HEK293 (cell line): ENCODE measurements at regions not wholly inside any gene's neighbourhood (a gene's known extent, or its start where the extent isn't known, plus 50 kb on each side); places are given as distances from the start of the nearest gene placed in this dataset.

Experiments
- CTCF ChIA-PET: fragments of 350-600 bp; formaldehyde crosslinking; extraction: SDS; loops from one replicate; lab custom pipeline; 2021; ENCODE audit warnings: antibody characterized with exemption; lab: Yijun Ruan, JAX
- POLR2A ChIA-PET: fragments of 300-600 bp; formaldehyde crosslinking; extraction: SDS; loops from one replicate; lab custom pipeline; 2020; ENCODE audit warnings: antibody characterized with exemption, inconsistent platforms; lab: Yijun Ruan, JAX
- H3K27ac ChIP-seq: fragments of 200-500 bp; sonication (Bioruptor generic); 2 replicates; pipeline ENCODE4 v1.5.1; 2014; ENCODE audit warnings: low read depth, low read length, control low read depth, inconsistent platforms; ENCODE audit errors: extremely low read depth
- H3K36me3 ChIP-seq, 2 experiments: fragments of 200-500 bp in 1 of 2; sonication (Bioruptor generic) in 1 of 2; 1 replicate in 1 of 2; 2 replicates in 1 of 2; pipeline ENCODE4 v1.5.1; 2014 to 2017; ENCODE audit warnings: inconsistent platforms in 2 of 2, low read length in 2 of 2; ENCODE audit not compliant: control insufficient read depth in 2 of 2, insufficient read depth in 1 of 2
- H3K4me1 ChIP-seq: fragments of 200-500 bp; sonication (Bioruptor generic); 2 replicates; pipeline ENCODE4 v1.5.1; 2014; ENCODE audit warnings: mild to moderate bottlenecking, low read length, inconsistent platforms; ENCODE audit not compliant: control insufficient read depth, insufficient read depth
- H3K4me3 ChIP-seq: 2 replicates; pipeline ENCODE4 v1.5.1; 2011; ENCODE audit warnings: low read depth, mild to moderate bottlenecking, control low read depth, low read length, moderate library complexity
- H3K9me3 ChIP-seq: fragments of 200-500 bp; sonication (Bioruptor generic); 2 replicates; pipeline ENCODE4 v1.5.1; 2014; ENCODE audit warnings: low read depth, low read length, inconsistent platforms; ENCODE audit not compliant: control insufficient read depth, insufficient read depth
- BCL11A ChIP-seq: fragments of 450-650 bp; formaldehyde crosslinking; IDR thresholded peaks from 2 replicates; pipeline ENCODE4 v1.5.1; 2016; ENCODE audit warnings: low read depth, missing biosample characterization, missing genetic modification characterization
- FEZF1 ChIP-seq: fragments of 450-650 bp; formaldehyde crosslinking; IDR thresholded peaks from 2 replicates; pipeline ENCODE4 v1.5.1; 2016; ENCODE audit warnings: missing biosample characterization, missing genetic modification characterization
- GLIS2 ChIP-seq: fragments of 450-650 bp; formaldehyde crosslinking; IDR thresholded peaks from 2 replicates; pipeline ENCODE4 v1.5.1; 2016; ENCODE audit warnings: missing biosample characterization, missing genetic modification characterization
- YY1 ChIP-seq: fragments of 450-650 bp; formaldehyde crosslinking; IDR thresholded peaks from 2 replicates; pipeline ENCODE4 v1.5.1; 2018; ENCODE audit warnings: missing biosample characterization, missing genetic modification characterization
- ZNF10 ChIP-seq: fragments of 450-650 bp; formaldehyde crosslinking; IDR thresholded peaks from 2 replicates; pipeline ENCODE4 v1.5.1; 2017; ENCODE audit warnings: missing biosample characterization, missing genetic modification characterization
- ZNF155 ChIP-seq: fragments of 450-650 bp; formaldehyde crosslinking; IDR thresholded peaks from 2 replicates; pipeline ENCODE4 v1.5.1; 2016; ENCODE audit warnings: missing biosample characterization, missing genetic modification characterization
- ZNF473 ChIP-seq: fragments of 450-650 bp; formaldehyde crosslinking; IDR thresholded peaks from 2 replicates; pipeline ENCODE4 v1.5.1; 2017; ENCODE audit warnings: missing biosample characterization, missing genetic modification characterization
- ZNF518A ChIP-seq: fragments of 450-650 bp; formaldehyde crosslinking; conservative IDR thresholded peaks from 2 replicates; pipeline ENCODE4 v1.5.1; 2016; ENCODE audit warnings: low read depth, missing biosample characterization, missing genetic modification characterization
- ZNF544 ChIP-seq: fragments of 450-650 bp; formaldehyde crosslinking; IDR thresholded peaks from 2 replicates; pipeline ENCODE4 v1.5.0; 2017; ENCODE audit warnings: missing biosample characterization, missing genetic modification characterization
- ZNF629 ChIP-seq: fragments of 450-650 bp; formaldehyde crosslinking; IDR thresholded peaks from 2 replicates; pipeline ENCODE4 v1.5.1; 2017; ENCODE audit warnings: missing biosample characterization, missing genetic modification characterization
- ZNF645 ChIP-seq: fragments of 450-650 bp; formaldehyde crosslinking; IDR thresholded peaks from 2 replicates; pipeline ENCODE4; 2016; ENCODE audit warnings: missing biosample characterization, missing genetic modification characterization
- ZNF701 ChIP-seq: fragments of 450-650 bp; formaldehyde crosslinking; IDR thresholded peaks from 2 replicates; pipeline ENCODE4 v1.5.1; 2016; ENCODE audit warnings: missing biosample characterization, missing genetic modification characterization
- ZSCAN30 ChIP-seq: fragments of 450-650 bp; IDR thresholded peaks from 2 replicates; pipeline ENCODE4 v1.5.1; 2018; ENCODE audit warnings: missing biosample characterization, mild to moderate bottlenecking, missing genetic modification characterization, moderate library complexity
- TF ChIP-seq, protein P1 (sequence below): fragments of 450-650 bp; formaldehyde crosslinking; IDR thresholded peaks from 2 replicates; pipeline ENCODE4 v1.5.1; 2017; ENCODE audit warnings: missing biosample characterization, missing genetic modification characterization
- TF ChIP-seq, protein P2 (sequence below): fragments of 450-650 bp; formaldehyde crosslinking; IDR thresholded peaks from 2 replicates; pipeline ENCODE4 v1.5.1; 2016; ENCODE audit warnings: missing biosample characterization, missing genetic modification characterization
- TF ChIP-seq, protein P3 (sequence below): fragments of 450-650 bp; formaldehyde crosslinking; IDR thresholded peaks from 2 replicates; pipeline ENCODE4 v1.5.1; 2016; ENCODE audit warnings: missing biosample characterization, missing genetic modification characterization
- TF ChIP-seq, protein P4 (sequence below): fragments of 450-650 bp; formaldehyde crosslinking; IDR thresholded peaks from 2 replicates; pipeline ENCODE4 v1.5.1; 2017; ENCODE audit warnings: missing biosample characterization, missing genetic modification characterization
- TF ChIP-seq, protein P5 (sequence below): sonication (generic); formaldehyde crosslinking; IDR thresholded peaks from 2 replicates; pipeline ENCODE4 v1.8.1; 2022; ENCODE audit warnings: mild to moderate bottlenecking, moderate library complexity, missing genetic modification reagents
- TF ChIP-seq, protein P6 (sequence below): fragments of 450-650 bp; formaldehyde crosslinking; IDR thresholded peaks from 2 replicates; pipeline ENCODE4 v1.5.0; 2017; ENCODE audit warnings: missing biosample characterization, missing genetic modification characterization, borderline replicate concordance

DNA sequence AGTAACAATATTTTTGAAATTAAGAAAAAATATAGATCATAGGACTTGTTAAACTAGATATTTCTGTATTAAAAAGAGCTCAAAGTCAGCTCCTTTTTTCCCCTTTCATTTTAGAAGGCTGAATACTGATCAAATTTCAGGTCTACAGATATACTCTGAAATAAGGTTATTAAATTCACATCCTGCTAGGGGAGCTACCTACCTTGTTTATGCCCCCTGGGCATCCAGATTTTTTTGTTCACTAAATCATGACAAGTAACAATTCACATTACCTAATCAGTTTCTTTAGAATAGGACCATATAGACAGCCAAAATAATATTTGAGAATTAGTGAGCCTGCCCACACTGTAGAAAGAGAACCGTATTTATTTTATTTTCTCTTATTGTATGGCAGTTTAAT lies 276.2 kb downstream of the USP25 start:
- POLR2A ChIA-PET, result no interaction called here

DNA sequence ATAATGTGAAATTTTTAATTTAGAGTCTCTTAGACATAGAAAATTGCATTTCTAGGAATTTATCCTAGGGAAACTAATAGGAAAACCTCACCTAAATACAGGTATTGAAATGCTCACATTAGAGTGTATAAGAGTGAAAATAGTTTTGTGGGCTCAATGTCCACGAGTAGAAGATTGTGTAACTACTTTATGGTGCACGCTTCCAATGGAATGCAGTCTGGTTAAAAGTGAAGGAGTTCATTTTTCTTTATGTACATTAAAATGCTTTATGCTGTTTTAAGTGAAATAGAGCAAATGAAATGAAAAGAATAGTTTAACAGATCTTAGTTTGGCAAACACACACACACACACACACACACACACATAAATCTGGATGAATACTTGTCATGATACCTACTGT lies 278.2 kb downstream of the USP25 start:
- POLR2A ChIA-PET, result no interaction called here
- no peaks in the 10 kb centered on the region for H3K9me3 ChIP-seq
- no peaks in the 10 kb centered on the region for H3K36me3 ChIP-seq
- no peak overlapping the region for H3K27ac ChIP-seq
- CTCF ChIA-PET, result no interaction called here
- H3K4me3 ChIP-seq, result no peak overlapping the region
- H3K4me1 ChIP-seq, result no peaks in the 10 kb centered on the region
- TF ChIP-seq ZSCAN30 (tag by site-specific recombination) (no peak), ZNF518A (tag by site-specific recombination) (no peak), ZNF473 (tag by site-specific recombination) (no peak), YY1 (tag by site-specific recombination) (no peak)
- TF ChIP-seq, protein P1, sequence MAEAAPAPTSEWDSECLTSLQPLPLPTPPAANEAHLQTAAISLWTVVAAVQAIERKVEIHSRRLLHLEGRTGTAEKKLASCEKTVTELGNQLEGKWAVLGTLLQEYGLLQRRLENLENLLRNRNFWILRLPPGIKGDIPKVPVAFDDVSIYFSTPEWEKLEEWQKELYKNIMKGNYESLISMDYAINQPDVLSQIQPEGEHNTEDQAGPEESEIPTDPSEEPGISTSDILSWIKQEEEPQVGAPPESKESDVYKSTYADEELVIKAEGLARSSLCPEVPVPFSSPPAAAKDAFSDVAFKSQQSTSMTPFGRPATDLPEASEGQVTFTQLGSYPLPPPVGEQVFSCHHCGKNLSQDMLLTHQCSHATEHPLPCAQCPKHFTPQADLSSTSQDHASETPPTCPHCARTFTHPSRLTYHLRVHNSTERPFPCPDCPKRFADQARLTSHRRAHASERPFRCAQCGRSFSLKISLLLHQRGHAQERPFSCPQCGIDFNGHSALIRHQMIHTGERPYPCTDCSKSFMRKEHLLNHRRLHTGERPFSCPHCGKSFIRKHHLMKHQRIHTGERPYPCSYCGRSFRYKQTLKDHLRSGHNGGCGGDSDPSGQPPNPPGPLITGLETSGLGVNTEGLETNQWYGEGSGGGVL (tag by site-specific recombination), result no peak
- TF ChIP-seq, protein P2, sequence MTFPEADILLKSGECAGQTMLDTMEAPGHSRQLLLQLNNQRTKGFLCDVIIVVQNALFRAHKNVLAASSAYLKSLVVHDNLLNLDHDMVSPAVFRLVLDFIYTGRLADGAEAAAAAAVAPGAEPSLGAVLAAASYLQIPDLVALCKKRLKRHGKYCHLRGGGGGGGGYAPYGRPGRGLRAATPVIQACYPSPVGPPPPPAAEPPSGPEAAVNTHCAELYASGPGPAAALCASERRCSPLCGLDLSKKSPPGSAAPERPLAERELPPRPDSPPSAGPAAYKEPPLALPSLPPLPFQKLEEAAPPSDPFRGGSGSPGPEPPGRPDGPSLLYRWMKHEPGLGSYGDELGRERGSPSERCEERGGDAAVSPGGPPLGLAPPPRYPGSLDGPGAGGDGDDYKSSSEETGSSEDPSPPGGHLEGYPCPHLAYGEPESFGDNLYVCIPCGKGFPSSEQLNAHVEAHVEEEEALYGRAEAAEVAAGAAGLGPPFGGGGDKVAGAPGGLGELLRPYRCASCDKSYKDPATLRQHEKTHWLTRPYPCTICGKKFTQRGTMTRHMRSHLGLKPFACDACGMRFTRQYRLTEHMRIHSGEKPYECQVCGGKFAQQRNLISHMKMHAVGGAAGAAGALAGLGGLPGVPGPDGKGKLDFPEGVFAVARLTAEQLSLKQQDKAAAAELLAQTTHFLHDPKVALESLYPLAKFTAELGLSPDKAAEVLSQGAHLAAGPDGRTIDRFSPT (tag by site-specific recombination), result no peak

More for the DNA sequence above, 276.2 kb downstream of the USP25 start:
- Histone ChIP-seq H3K4me1 (no peaks in the 10 kb centered on the region), H3K9me3 (no peaks in the 10 kb centered on the region), H3K4me3 (no peak overlapping the region), H3K27ac (no peak overlapping the region), H3K36me3 (no peaks in the 10 kb centered on the region)
- CTCF ChIA-PET, result interaction anchor here (0.5 to 1.4 kb wide), 4 partner anchors 186 to 624 kb away, joined by 3 read pairs; no protein-coding TSS in a partner anchor
- TF ChIP-seq, protein P3, sequence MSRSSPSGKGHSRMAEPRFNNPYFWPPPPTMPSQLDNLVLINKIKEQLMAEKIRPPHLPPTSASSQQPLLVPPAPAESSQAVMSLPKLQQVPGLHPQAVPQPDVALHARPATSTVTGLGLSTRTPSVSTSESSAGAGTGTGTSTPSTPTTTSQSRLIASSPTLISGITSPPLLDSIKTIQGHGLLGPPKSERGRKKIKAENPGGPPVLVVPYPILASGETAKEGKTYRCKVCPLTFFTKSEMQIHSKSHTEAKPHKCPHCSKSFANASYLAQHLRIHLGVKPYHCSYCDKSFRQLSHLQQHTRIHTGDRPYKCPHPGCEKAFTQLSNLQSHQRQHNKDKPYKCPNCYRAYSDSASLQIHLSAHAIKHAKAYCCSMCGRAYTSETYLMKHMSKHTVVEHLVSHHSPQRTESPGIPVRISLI (tag by site-specific recombination), result no peak
- TF ChIP-seq GLIS2 (tag by site-specific recombination) (no peak), ZNF629 (tag by site-specific recombination) (no peak), ZNF701 (tag by site-specific recombination) (no peak), ZNF10 (tag by site-specific recombination) (no peak), FEZF1 (no peak), ZNF155 (tag by site-specific recombination) (no peak), ZNF645 (tag by site-specific recombination) (no peak), ZNF544 (no peak), BCL11A (tag by site-specific recombination) (no peak)
- TF ChIP-seq, protein P4, sequence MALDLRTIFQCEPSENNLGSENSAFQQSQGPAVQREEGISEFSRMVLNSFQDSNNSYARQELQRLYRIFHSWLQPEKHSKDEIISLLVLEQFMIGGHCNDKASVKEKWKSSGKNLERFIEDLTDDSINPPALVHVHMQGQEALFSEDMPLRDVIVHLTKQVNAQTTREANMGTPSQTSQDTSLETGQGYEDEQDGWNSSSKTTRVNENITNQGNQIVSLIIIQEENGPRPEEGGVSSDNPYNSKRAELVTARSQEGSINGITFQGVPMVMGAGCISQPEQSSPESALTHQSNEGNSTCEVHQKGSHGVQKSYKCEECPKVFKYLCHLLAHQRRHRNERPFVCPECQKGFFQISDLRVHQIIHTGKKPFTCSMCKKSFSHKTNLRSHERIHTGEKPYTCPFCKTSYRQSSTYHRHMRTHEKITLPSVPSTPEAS (tag by site-specific recombination), result no peak
- TF ChIP-seq, protein P5, sequence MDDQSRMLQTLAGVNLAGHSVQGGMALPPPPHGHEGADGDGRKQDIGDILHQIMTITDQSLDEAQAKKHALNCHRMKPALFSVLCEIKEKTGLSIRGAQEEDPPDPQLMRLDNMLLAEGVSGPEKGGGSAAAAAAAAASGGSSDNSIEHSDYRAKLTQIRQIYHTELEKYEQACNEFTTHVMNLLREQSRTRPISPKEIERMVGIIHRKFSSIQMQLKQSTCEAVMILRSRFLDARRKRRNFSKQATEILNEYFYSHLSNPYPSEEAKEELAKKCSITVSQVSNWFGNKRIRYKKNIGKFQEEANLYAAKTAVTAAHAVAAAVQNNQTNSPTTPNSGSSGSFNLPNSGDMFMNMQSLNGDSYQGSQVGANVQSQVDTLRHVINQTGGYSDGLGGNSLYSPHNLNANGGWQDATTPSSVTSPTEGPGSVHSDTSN (CRISPR knock-in tag), result no peak
- TF ChIP-seq, protein P6, sequence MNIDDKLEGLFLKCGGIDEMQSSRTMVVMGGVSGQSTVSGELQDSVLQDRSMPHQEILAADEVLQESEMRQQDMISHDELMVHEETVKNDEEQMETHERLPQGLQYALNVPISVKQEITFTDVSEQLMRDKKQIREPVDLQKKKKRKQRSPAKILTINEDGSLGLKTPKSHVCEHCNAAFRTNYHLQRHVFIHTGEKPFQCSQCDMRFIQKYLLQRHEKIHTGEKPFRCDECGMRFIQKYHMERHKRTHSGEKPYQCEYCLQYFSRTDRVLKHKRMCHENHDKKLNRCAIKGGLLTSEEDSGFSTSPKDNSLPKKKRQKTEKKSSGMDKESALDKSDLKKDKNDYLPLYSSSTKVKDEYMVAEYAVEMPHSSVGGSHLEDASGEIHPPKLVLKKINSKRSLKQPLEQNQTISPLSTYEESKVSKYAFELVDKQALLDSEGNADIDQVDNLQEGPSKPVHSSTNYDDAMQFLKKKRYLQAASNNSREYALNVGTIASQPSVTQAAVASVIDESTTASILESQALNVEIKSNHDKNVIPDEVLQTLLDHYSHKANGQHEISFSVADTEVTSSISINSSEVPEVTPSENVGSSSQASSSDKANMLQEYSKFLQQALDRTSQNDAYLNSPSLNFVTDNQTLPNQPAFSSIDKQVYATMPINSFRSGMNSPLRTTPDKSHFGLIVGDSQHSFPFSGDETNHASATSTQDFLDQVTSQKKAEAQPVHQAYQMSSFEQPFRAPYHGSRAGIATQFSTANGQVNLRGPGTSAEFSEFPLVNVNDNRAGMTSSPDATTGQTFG, result no peak
